MM.1S (cell line): ENCODE measurements at regions not wholly inside any gene's neighbourhood (a gene's known extent, or its start where the extent isn't known, plus 50 kb on each side); places are given as distances from the start of the nearest gene placed in this dataset.

Experiments used
- CTCF ChIP-seq: fragments of 300-600 bp; sonication (generic); IDR thresholded peaks from 2 replicates; pipeline ENCODE4 v1.5.1; 2016; ENCODE audit warnings: antibody characterized with exemption, low read length, mixed read lengths
- EZH2 ChIP-seq: fragments of 300-600 bp; sonication (generic); optimal IDR thresholded peaks from 2 replicates; pipeline ENCODE3; 2017; ENCODE audit warnings: low read depth, mild to moderate bottlenecking, antibody characterized with exemption, low read length, mixed read lengths
- EZH2phosphoT487 ChIP-seq: fragments of 300-600 bp; sonication (generic); IDR thresholded peaks from 2 replicates; pipeline ENCODE4 v1.6.1; 2018; ENCODE audit warnings: antibody characterized with exemption, low read length

GRCh38 chr4:20109391-20109790 lies 142.3 kb upstream of the SLIT2 start:
- TF ChIP-seq CTCF (no peak), EZH2 (no peak), EZH2phosphoT487 (no peak)
